Skin epidermis (tissue), 12 donors: ENCODE measurements at regions not wholly inside any gene's neighbourhood (a gene's known extent, or its start where the extent isn't known, plus 50 kb on each side); places are given as distances from the start of the nearest gene placed in this dataset.

ENCODE experiments used
- H3K27ac ChIP-seq, 21 experiments: fragments of 200-600 bp; sonication (generic) in 11 of 21; one replicate each; pipeline ENCODE4 v1.5.0; 2020; ENCODE audit warnings: mild to moderate bottlenecking in 3 of 21, inconsistent platforms in 2 of 21, moderate library complexity in 2 of 21
- H3K4me3 ChIP-seq, 7 experiments: fragments of 200-600 bp; sonication (generic) in 2 of 7; one replicate each; pipeline ENCODE4 v1.5.0; 2020; ENCODE audit warnings: inconsistent platforms in 2 of 7, mild to moderate bottlenecking in 2 of 7, moderate library complexity in 1 of 7

DNA sequence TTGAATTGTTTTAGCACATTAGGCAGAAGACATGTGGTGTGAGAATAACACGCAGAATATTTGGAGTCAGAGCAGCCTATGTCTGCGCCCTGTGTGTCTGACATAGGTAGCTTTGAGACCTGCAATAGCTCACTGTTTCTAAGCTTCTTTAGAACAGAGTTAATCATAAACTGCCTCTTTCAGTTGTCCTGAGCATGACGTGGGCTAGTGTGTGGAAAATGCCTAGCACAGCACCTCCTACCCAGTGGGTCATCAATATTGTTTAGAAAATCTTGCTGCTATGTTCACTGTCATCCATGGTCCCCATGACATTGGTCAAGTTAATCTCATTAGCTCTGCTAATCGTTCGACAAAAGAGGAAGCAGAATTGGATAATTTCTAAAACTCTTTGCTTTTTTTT lies 357.4 kb upstream of the SGCD start:
- no peak overlapping the region for H3K4me3 ChIP-seq
- no peak overlapping the region for H3K27ac ChIP-seq

DNA sequence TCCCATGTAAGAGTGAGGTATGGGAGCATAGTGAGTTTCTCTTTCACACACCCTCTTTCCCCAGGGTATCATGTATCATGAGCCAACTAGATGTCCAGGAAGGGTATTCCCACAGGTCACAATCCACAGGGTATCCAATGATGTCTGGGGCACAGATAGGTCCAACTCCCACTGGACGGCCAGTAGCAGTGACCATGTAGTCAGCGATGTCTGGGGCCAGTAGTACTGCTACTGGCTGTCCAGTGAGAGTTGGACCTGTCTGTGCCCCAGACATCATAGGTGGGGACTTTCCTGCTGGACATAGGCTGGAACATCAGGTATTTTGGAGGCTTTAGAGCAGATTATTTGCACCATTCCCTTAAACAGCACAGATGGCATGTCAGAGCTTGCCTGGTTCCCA lies 352.6 kb upstream of the SGCD start:
- no peak overlapping the region for H3K27ac ChIP-seq
- no peak overlapping the region for H3K4me3 ChIP-seq

DNA sequence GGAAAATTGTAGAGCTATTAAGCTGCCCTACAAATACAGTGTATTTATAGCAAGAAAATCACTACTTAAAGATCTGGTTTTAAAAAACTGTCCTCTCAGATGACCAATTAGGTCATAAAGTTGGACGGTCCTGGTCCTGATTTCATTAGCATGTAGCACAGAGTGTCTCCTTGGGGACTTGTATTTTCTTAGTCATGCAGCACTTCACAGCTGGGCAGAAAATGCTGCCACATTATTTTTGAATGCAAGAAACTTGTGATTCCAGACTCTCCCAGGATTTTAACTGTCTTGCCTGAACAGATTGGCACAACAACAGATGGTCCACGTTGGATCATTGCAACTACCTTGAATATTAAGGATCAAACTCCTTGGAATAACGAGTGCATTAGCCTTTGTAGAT lies 348.1 kb upstream of the SGCD start:
- Histone ChIP-seq H3K4me3 (no peak overlapping the region), H3K27ac (no peak overlapping the region)

DNA sequence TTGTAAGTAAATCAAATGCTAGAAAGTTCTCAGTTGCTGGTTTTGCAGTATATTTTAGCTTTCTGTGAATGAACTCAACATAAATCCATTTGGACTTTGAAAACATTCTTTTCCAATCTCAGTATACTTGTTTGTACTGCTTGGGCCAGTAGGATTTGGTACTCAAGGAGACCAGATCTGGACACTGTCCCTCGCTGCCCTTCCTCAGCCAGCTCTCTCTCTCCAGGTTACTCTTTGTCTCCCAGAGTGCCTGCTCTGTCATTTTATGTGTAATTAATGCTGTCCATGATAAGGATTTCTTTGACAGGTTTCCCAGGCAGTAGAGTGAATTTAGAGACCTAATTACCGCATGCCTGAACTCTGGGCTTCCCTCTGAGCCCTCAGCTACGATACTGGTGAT lies 344.6 kb upstream of the SGCD start:
- H3K27ac ChIP-seq = no peak overlapping the region
- H3K4me3 ChIP-seq = no peak overlapping the region

DNA sequence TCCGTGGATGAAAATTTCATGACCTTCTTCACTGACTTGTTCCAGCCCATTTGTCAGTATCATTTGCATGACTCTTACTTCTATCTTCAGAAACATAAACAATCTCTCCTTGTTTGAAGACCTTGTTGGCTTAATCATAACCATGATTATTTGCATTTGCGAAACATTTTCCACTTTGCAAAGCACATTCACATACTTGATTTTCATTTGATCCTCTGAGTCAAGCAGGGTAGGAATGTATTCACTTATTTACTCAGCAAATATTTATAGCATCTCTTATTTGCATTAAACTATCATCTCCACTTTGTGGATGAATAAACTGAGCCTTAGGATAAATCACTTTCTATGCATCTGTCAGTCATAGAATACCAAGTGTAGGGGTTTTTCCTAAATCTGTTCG lies 343.0 kb upstream of the SGCD start:
- Histone ChIP-seq H3K27ac (no peak overlapping the region), H3K4me3 (no peak overlapping the region)

DNA sequence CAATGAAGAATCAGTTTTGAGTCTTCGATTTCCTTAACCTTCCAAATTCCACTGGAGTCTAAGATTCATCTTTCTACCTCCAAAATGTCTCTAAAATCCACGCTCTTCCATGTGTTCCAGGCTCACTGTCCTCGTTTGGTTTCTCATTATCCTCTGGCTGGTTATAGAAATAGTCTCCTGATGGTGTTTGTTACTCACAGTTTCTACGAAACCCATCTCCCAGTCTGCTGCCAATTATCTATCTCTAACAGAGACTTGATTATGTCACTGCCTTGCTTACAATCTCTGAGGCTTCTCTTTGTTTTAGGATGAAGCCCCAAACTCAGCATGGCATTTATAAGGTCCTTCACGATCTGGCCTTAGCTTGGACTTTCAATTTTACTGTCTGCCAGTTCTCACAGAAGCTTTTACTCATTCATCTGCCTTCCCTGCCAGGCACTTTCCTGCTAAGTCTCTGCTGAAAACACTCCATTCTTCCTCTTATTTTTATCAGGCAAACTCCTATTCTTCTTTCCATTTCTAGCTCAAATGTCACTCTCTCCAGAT lies 339.6 kb upstream of the SGCD start:
- no peak overlapping the region for H3K27ac ChIP-seq
- H3K4me3 ChIP-seq = no peak overlapping the region

DNA sequence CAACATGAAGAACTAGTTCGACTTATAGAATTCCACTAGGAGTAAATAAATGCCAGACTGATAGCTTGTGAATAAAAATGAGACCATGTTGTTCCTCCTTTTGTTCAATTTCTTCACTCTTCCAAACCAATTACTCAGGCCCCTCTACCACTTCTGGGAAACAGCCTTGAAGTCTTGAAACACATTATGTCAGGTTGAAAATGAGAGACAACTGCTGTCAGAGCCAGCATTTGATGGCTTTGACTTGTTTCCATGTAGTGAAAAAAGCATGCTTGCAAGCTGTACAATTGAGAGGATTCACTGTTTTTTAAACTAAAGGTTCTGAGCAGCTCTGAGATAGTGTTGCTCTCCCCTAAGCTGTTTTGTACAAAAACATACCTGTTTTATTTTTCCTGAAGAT lies 337.1 kb upstream of the SGCD start:
- no peak overlapping the region for H3K4me3 ChIP-seq
- no peak overlapping the region for H3K27ac ChIP-seq

DNA sequence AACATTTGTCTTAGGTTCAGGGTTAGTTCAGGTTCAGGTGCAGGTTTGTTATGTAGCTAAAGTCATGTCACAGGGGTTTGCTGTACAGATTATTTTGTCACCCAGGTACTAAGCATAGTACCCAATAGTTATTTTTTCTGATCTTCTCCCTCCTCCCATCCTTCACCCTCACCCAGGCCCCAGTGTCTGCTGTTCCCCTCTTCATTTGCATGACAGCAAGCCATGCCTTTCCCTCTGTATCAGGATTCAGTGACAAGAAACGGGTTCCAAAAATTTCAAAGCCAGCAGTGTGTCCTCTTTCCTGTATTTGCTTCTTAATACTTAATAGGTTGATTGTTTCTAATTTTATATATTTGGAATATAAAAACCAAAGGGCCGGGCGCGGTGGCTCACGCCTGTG lies 330.8 kb upstream of the SGCD start:
- Histone ChIP-seq H3K4me3 (no peak overlapping the region), H3K27ac (no peak overlapping the region)

DNA sequence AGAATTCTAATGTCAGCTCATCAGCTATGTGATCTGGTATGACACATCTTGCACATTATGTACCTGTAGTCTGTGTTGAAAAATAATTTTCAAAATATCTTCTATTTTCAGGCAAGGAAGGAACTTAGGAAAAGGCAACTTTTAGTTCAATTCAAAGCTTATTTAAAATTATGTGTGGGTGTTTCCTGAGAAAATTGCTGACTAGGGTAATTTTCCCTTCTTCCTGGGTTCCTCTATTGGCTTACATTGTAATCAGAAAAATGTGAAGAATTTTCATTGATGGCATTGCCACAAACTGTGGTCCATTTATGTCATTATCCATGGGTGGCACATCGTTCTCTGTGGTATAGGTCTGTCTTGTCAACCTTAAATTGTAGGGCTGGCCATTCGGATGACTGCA lies 328.7 kb upstream of the SGCD start:
- Histone ChIP-seq H3K4me3 (no peak overlapping the region), H3K27ac (no peak overlapping the region)

DNA sequence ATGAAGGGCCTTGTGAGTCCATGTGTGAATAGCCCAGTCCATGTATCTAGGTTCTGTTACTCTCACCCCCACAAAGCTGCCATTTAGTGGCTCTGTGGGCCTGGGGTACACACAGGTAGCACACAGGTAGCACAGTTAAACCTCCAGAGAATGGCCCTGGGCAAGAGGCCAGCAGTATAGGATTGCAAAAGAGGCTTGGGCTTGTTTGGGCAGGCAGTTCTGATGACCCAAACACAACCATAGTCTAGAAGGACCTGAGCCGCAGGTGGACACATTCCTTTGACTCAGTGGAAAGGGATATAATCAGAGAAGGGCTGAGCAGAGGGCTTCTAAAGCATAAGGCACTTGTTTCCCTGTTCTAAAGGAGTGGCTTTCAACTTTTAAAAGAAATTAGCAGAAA lies 326.8 kb upstream of the SGCD start:
- Histone ChIP-seq H3K27ac (no peak overlapping the region), H3K4me3 (no peak overlapping the region)

DNA sequence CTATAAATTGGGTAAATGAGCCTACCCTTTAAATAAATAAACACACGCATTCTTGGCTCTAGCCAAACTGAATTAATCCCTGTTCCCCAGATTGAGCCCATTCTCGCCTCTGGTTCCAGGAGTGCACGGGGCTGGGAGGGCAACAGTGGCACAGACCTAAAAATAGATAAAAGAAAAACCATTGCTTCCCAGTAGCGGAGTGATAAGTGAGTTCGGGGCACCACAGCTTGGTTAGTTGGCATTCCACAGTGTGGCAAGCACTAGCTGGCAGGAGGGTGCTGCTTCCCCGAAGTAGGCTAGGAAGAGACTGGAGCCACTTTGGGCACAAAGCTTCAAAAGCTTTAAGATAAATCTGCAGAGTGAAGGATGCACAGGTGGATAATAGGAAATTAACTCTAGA lies 322.2 kb upstream of the SGCD start:
- Histone ChIP-seq H3K27ac (no peak overlapping the region), H3K4me3 (no peak overlapping the region)

DNA sequence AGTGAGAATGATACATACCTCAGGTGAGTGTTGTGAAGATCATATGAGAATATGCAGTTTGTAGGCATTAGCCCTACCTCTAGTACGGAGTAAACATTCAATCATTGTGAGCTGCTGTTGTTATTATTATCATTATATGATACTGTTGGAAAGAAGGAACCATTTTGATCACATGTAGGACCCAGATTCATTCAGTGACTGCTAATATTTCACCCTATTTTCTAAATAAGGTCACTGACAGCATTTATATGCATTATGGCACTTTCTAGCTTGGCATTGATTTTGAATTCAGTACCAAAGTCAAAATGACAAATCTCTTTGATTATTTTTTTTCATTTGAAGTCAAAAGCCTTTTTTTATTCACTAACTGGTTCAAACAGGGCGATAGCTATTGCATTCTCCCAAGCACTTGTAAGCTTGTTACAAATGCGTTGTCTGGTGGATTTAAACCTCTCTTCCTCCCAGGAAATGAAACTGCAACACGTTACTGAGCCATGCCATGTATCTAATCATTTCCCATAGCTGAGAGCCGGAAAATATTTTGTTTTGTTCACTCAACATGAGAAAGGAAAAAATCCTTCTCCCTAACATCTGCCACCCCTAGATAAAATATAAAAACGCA lies 320.8 kb upstream of the SGCD start:
- no peak overlapping the region for H3K4me3 ChIP-seq

DNA sequence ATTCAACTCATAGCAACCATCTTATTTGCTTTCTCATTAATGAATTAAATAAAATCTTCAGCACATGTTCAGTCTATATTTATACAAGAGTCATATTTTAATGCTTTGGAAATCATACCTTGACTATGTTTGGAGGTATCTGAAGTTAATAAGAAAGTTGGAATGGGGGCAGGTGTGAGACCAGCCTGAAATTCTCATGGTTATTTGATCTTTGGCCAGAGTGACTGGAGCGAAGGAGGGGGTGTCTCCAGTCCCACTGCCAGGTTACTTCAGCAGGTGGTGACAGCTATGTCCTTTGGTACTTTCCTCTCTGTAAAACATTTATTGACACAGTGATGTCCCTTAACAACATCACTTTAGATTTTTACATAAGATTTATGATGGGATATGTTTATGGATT lies 318.1 kb upstream of the SGCD start:
- no peak overlapping the region for H3K4me3 ChIP-seq
- no peak overlapping the region for H3K27ac ChIP-seq

More for the DNA sequence above, 320.8 kb upstream of the SGCD start:
- H3K27ac ChIP-seq = no peak overlapping the region

DNA sequence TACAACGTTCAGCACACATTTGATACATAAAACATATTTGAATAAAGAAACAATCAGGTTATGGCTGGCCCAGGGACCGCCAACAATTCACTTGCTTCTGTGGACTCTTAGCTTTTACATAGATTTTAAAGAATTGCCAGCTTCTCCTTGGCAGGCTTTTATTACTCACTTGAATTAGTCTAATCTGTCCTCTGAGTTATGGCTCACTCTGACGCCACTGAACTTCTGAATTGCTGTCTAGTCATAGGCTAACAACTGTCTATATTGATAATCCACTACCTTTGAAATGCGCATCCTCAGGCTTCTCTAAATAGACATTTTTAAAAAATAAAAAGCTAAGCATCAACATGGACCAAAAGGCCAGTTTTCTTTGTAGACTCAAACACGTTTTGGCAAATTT lies 317.4 kb upstream of the SGCD start:
- no peak overlapping the region for H3K27ac ChIP-seq

DNA sequence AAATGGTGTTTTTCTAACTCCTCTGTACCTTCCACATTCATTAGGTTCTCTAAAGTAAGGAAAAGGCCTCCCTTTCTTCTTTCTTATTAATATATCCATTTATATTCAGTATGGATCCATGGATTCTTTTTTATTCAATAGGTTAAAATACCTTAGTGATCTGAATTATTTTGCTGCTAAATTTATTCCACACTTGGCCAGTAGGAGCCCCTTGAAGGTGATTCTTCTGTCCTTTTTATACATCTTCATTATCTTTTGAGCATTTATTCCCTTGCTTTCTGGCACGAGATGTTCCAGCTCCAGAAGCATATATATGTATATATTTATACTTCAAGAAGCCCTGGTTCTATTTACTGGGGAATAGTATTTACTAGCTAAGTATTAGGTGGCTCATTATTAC lies 311.8 kb upstream of the SGCD start:
- no peak overlapping the region for H3K4me3 ChIP-seq

More for the DNA sequence above, 317.4 kb upstream of the SGCD start:
- no peak overlapping the region for H3K4me3 ChIP-seq

DNA sequence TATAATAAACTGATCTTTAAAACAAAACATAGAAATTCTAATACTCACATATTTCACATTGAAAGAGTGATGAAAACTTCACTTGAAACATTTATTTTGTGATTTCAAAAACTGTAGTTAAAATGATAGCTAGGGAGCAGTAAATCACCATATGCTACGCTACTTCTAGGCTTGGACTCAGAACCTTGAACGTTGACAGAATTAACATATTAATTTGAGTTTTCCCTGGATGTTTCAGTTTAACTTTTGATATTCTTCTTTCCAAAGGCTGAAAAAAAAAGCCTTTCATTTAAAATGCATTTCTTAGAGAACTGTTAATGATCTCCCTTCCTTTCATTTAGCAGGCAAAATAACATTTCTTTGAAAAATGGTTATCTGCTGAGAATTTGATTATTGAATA lies 307.8 kb upstream of the SGCD start:
- Histone ChIP-seq H3K27ac (no peak overlapping the region), H3K4me3 (no peak overlapping the region)

More for the DNA sequence above, 311.8 kb upstream of the SGCD start:
- no peak overlapping the region for H3K27ac ChIP-seq

DNA sequence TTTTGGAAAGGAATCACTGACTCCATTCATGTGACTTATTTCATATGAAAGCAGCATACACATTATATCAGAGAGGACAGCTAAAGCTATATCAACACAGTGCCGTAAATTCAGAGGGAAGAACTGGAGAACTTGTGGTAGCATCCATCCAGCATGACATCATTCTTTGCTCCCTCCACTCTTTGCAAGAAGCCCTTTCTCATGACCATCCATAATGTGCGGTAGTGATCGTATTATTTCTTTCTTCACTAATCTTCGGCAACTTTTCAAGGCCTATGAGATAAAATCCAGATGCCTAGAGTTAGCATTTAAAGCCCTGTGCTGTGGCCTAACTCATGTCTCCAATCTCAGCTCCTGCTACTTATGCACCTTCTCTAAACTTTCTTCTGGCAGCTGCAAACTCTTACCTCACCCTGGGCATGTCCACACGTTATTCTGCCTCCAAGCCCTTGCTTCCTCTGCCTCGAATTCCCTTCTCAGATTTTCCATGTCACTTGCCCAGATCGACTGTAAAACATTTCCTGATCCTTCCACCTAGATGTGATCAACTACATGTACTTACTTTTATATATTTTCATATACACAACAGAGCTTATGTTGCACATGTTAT lies 307.3 kb upstream of the SGCD start:
- Histone ChIP-seq H3K4me3 (no peak overlapping the region), H3K27ac (no peak overlapping the region)

DNA sequence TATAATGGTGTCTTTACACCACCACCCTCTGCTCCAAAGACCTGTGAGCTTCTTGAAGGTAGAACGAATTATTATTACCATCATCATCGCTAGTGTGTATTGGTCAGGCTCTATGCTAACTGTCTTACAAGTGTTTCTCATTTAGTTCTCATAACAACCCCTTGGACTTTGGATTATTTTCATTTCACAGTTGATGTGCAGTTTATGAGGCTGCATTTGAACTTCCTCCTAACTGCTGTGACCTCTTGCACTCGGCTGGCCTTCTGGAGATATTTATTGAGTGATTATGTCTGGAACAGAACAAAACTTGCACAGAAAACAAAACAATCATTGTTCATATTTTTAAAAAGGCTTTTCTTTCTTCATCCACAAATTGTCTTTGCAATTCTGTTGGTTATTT lies 306.3 kb upstream of the SGCD start:
- no peak overlapping the region for H3K4me3 ChIP-seq
- H3K27ac ChIP-seq = no peak overlapping the region

DNA sequence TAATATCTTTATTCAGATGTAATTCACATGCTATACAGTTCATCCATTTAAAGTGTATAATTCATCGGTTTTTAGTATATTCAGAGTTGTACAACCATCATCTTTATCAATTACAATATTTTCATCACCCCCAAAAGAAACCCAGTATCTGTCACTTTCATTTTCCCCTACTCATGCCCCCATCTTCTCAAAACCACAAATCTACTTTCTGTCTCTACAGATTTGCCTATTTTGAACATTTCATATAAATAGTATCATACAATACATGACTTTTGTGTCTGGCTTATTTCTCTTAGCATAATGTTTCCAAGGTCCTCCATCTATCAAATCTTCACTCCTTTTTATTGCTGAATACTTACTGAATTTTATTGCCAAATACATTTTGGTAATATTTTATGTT lies 305.1 kb upstream of the SGCD start:
- no peak overlapping the region for H3K27ac ChIP-seq

DNA sequence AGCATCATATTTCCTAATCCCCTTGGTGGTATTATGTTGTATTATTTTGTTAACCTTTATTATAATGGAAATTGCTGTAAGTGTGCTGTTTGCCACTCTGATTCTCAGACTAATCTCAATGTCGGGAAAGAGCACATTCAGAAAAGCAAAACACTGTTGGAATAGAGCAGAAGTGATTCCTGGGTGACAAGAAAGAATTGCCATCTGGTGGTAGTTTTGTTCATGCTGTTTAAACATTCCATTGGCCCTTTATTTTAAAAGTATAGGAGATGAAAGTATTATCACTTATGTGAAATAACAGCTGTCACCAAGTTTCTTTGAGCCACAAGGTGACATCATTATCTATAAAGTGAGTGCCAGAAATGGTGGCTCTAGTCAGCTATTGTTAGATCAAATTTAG lies 301.3 kb upstream of the SGCD start:
- no peak overlapping the region for H3K27ac ChIP-seq

More for the DNA sequence above, 305.1 kb upstream of the SGCD start:
- no peak overlapping the region for H3K4me3 ChIP-seq

DNA sequence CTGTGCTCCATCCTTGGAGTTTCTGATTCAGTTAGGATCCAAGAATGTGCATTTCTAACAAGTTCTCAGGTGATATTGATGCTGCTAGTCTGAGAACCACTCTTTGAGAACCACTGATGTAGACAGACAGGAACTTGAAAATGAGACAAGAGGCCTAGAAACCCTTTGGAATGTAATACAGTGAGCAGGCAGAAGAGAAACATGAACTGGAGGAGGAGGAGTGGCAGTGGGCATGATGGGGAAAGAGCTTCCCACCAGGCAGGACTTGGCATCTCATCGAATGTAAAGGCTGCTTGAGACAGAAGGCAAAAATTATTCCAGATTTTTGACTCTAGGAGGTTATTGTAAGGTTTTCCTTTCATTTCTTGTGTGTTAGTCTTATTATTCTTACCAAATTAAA lies 295.8 kb upstream of the SGCD start:
- Histone ChIP-seq H3K4me3 (no peak overlapping the region), H3K27ac (no peak overlapping the region)

More for the DNA sequence above, 301.3 kb upstream of the SGCD start:
- H3K4me3 ChIP-seq = no peak overlapping the region

DNA sequence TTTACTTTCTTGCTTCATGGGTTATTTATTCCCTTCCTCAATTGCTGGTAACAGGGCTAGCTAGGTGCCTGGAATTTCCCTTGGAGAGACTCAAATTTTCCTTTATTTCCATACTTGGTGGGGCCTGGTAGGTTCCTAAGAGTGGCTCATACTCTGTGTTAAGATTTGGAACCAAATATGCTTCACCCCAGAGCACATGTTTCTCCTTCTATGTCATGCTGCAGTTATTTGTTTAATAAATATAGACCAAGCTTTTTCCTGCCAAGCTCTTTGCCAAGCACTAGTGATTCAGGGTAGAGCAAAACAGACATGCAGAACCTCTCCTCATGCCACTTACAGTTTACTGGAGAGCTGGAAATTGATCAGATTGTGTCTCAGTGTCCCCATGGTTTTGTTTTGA lies 290.3 kb upstream of the SGCD start:
- Histone ChIP-seq H3K27ac (no peak overlapping the region), H3K4me3 (no peak overlapping the region)
